KMS-11 (cell line): ENCODE measurements at regions not wholly inside any gene's neighbourhood (a gene's known extent, or its start where the extent isn't known, plus 50 kb on each side); places are given as distances from the start of the nearest gene placed in this dataset.

Experiments used
- H2AFZ ChIP-seq: fragments of 200-600 bp; sonication (generic); 2 replicates; pipeline ENCODE4 v1.6.1; 2016; ENCODE audit warnings: antibody characterized with exemption, mixed run types, low read depth
- H3K27ac ChIP-seq: fragments of 200-600 bp; sonication (generic); 2 replicates; pipeline ENCODE4 v1.6.1; 2016; ENCODE audit warnings: mild to moderate bottlenecking, mixed run types
- H3K27me3 ChIP-seq: fragments of 200-600 bp; sonication (generic); 2 replicates; pipeline ENCODE4 v1.6.1; 2017; ENCODE audit warnings: mild to moderate bottlenecking, low read depth, mixed run types, moderate library complexity; ENCODE audit not compliant: insufficient read depth
- H3K36me3 ChIP-seq: fragments of 200-600 bp; sonication (generic); 2 replicates; pipeline ENCODE4 v1.6.1; 2017; ENCODE audit warnings: mild to moderate bottlenecking, mixed run types; ENCODE audit not compliant: insufficient read depth
- H3K4me1 ChIP-seq: fragments of 200-600 bp; sonication (generic); 2 replicates; pipeline ENCODE4 v1.6.1; 2016; ENCODE audit warnings: mild to moderate bottlenecking, low read depth, mixed run types; ENCODE audit not compliant: poor library complexity, severe bottlenecking
- H3K4me2 ChIP-seq: fragments of 200-600 bp; sonication (generic); 2 replicates; pipeline ENCODE4 v1.7.0; 2016; ENCODE audit warnings: mild to moderate bottlenecking, mixed run types
- H3K4me3 ChIP-seq: fragments of 200-600 bp; sonication (generic); IDR thresholded peaks from 2 replicates; pipeline ENCODE4 v1.6.1; 2017; ENCODE audit warnings: low read depth, low read length, mixed read lengths; ENCODE audit not compliant: insufficient read depth
- H3K79me2 ChIP-seq: fragments of 200-600 bp; sonication (generic); 2 replicates; pipeline ENCODE4 v1.6.1; 2016; ENCODE audit warnings: low read depth, mixed run types; ENCODE audit not compliant: insufficient read depth
- H3K9ac ChIP-seq: fragments of 200-600 bp; sonication (generic); 2 replicates; pipeline ENCODE4 v1.6.1; 2016; ENCODE audit warnings: mild to moderate bottlenecking, mixed run types
- H4K20me1 ChIP-seq: fragments of 200-600 bp; sonication (generic); 2 replicates; pipeline ENCODE4 v1.6.1; 2016; ENCODE audit warnings: mild to moderate bottlenecking, mixed run types; ENCODE audit not compliant: insufficient read depth
- CTCF ChIP-seq: fragments of 200-600 bp; sonication (generic); conservative IDR thresholded peaks from 2 replicates; pipeline ENCODE4 v1.6.1; 2017; ENCODE audit warnings: low read depth, mild to moderate bottlenecking, antibody characterized with exemption, low read length, moderate library complexity, mixed read lengths

- Histone ChIP-seq H3K27ac (no peak overlapping the region), H3K9ac (no peak overlapping the region), H3K4me1 (no peaks in the 10 kb centered on the region), H2AFZ (no peak overlapping the region), H3K4me3 (no peak overlapping the region), H3K36me3 (no peaks in the 10 kb centered on the region), H3K27me3 (no peaks in the 10 kb centered on the region), H3K4me2 (no peak overlapping the region), H4K20me1 (no peaks in the 10 kb centered on the region), H3K79me2 (no peaks in the 10 kb centered on the region)
- TF ChIP-seq CTCF, result no peak
Observed at GRCh38 chr9:87189006-87189405, 241.7 kb upstream of the GAS1 start.

- H3K36me3 ChIP-seq, result no peaks in the 10 kb centered on the region
- no peak overlapping the region for H3K9ac ChIP-seq
- H4K20me1 ChIP-seq, result no peaks in the 10 kb centered on the region
- H3K27me3 ChIP-seq, result no peaks in the 10 kb centered on the region
- H3K4me1 ChIP-seq, result no peaks in the 10 kb centered on the region
- no peak overlapping the region for H2AFZ ChIP-seq
- TF ChIP-seq CTCF, result no peak
- no peak overlapping the region for H3K4me2 ChIP-seq
- H3K27ac ChIP-seq, result no peak overlapping the region
- no peaks in the 10 kb centered on the region for H3K79me2 ChIP-seq
- H3K4me3 ChIP-seq, result no peak overlapping the region
Observed at GRCh38 chr9:87193151-87193550, 245.8 kb upstream of the GAS1 start.

GRCh38 chr9:87193925-87194868 is 246.9 kb upstream of the GAS1 start:
- H3K79me2 ChIP-seq, result no peaks in the 10 kb centered on the region
- H3K4me2 ChIP-seq, result no peak overlapping the region
- H3K9ac ChIP-seq, result no peak overlapping the region
- no peaks in the 10 kb centered on the region for H3K4me1 ChIP-seq
- H3K27me3 ChIP-seq, result no peaks in the 10 kb centered on the region
- H3K36me3 ChIP-seq, result no peaks in the 10 kb centered on the region
- TF ChIP-seq CTCF, result no peak
- H3K27ac ChIP-seq, result no peak overlapping the region
- no peak overlapping the region for H2AFZ ChIP-seq
- H3K4me3 ChIP-seq, result no peak overlapping the region
- H4K20me1 ChIP-seq, result no peaks in the 10 kb centered on the region

- H3K4me1 ChIP-seq, result no peaks in the 10 kb centered on the region
- H3K4me2 ChIP-seq, result no peak overlapping the region
Observed at GRCh38 chr9:87195306-87195705, 248.0 kb upstream of the GAS1 start.

More at GRCh38 chr9:87195306-87195705, 248.0 kb upstream of the GAS1 start:
- Histone ChIP-seq H3K36me3 (no peaks in the 10 kb centered on the region), H2AFZ (no peak overlapping the region), H3K79me2 (no peaks in the 10 kb centered on the region), H3K27me3 (no peaks in the 10 kb centered on the region), H3K9ac (no peak overlapping the region), H4K20me1 (no peaks in the 10 kb centered on the region), H3K27ac (no peak overlapping the region), H3K4me3 (no peak overlapping the region)
- TF ChIP-seq CTCF, result no peak
